Natural killer cell (primary cell): ENCODE measurements at regions not wholly inside any gene's neighbourhood (a gene's known extent, or its start where the extent isn't known, plus 50 kb on each side); places are given as distances from the start of the nearest gene placed in this dataset.
"Not testable (repeated sequence)": the region's sequence is repeated elsewhere in the genome, so short reads cannot be mapped to it uniquely, and the experiment has no call there.

Experiments used
- ATAC-seq, 3 donors: fragments of 150-1000 bp in 2 of 3; fragments of 200-7000 bp in 1 of 3; cut with Tn5 transposase; 1 replicate in 1 of 3; 2 replicates in 2 of 3; pipeline ENCODE4 v1.10.0; 2021; ENCODE audit warnings: mild to moderate bottlenecking in 2 of 3, moderate library complexity in 2 of 3
- DNase-seq, 2 donors: peaks; one replicate each; pipeline versions ENCODE4 v3.0.0 to v3.0.0-alpha.2; 2013 to 2021; ENCODE audit warnings: mixed read lengths in 1 of 2
- H3K27ac ChIP-seq: one replicate; pipeline ENCODE4 v1.5.1; 2013; ENCODE audit warnings: mild to moderate bottlenecking, low read length
- H3K27me3 ChIP-seq: one replicate; pipeline ENCODE4 v1.6.1; 2013; ENCODE audit warnings: low read length; ENCODE audit not compliant: control insufficient read depth, insufficient read depth
- H3K36me3 ChIP-seq: one replicate; pipeline ENCODE4 v1.6.1; 2013; ENCODE audit warnings: low read length; ENCODE audit not compliant: control insufficient read depth, insufficient read depth
- H3K4me1 ChIP-seq: one replicate; pipeline ENCODE4 v1.6.1; 2013; ENCODE audit warnings: low read length; ENCODE audit not compliant: control insufficient read depth, insufficient read depth
- H3K4me3 ChIP-seq: one replicate; pipeline ENCODE4 v1.5.1; 2013; ENCODE audit warnings: low read length
- H3K9me3 ChIP-seq: one replicate; pipeline ENCODE4 v1.6.1; 2013; ENCODE audit warnings: low read length; ENCODE audit not compliant: control insufficient read depth, insufficient read depth
- H3K27ac Mint-ChIP-seq, 2 donors: one replicate each; pipeline ENCODE4 v1.8.0; 2022; ENCODE audit warnings: mild to moderate bottlenecking in 2 of 2, mixed read lengths in 2 of 2, moderate library complexity in 1 of 2
- H3K27me3 Mint-ChIP-seq, 2 donors: one replicate each; pipeline ENCODE4 v1.8.0; 2022; ENCODE audit warnings: low read depth in 2 of 2, mixed read lengths in 2 of 2
- H3K36me3 Mint-ChIP-seq: one replicate; pipeline ENCODE4 v1.8.0; 2022; ENCODE audit warnings: mixed read lengths
- H3K4me1 Mint-ChIP-seq, 2 donors: one replicate each; pipeline ENCODE4 v1.8.0; 2022; ENCODE audit warnings: mixed read lengths in 2 of 2
- H3K4me3 Mint-ChIP-seq: one replicate; pipeline ENCODE4 v1.8.0; 2022; ENCODE audit warnings: mild to moderate bottlenecking, moderate library complexity, mixed read lengths
- H3K9me3 Mint-ChIP-seq, 2 donors: one replicate each; pipeline ENCODE4 v1.8.0; 2022; ENCODE audit warnings: mixed read lengths in 2 of 2
- CTCF ChIP-seq: fragments of 200-600 bp; IDR thresholded peaks from one replicate; pipeline ENCODE4 v1.8.0; 2022; ENCODE audit warnings: antibody characterized with exemption
- WGBS: methylation state at CpG from one replicate; pipeline ENCODE4 v1.1.7; 2013; ENCODE audit warnings: missing lambda C conversion rate; ENCODE audit not compliant: insufficient coverage; 5-methylcytosine and 5-hydroxymethylcytosine counted together
- intact Hi-C: fragments of 100-400 bp; cut with micrococcal nuclease; formaldehyde crosslinking; loops from one replicate; pipeline ENCODE4 v1.14.2; 2022

GRCh38 chr6:23537828-23538227, 588.2 kb upstream of the NRSN1 start:
- no peaks in the 10 kb centered on the region for H3K9me3 ChIP-seq
- H3K36me3 ChIP-seq, result no peaks in the 10 kb centered on the region
- no peaks in the 10 kb centered on the region for H3K4me1 Mint-ChIP-seq
- no peak for DNase-seq
- H3K27ac Mint-ChIP-seq, result no peak overlapping the region
- no peaks in the 10 kb centered on the region for H3K27me3 ChIP-seq
- H3K27ac ChIP-seq, result no peak overlapping the region
- H3K36me3 Mint-ChIP-seq, result no peaks in the 10 kb centered on the region
- no peaks in the 10 kb centered on the region for H3K4me1 ChIP-seq
- H3K4me3 ChIP-seq, result no peak overlapping the region
- no peak overlapping the region for H3K4me3 Mint-ChIP-seq
- peaks cover 6 to 11% of the 10 kb centered on the region in 2 donors for H3K9me3 Mint-ChIP-seq
- no peak for ATAC-seq
- no peak for TF ChIP-seq CTCF
- H3K27me3 Mint-ChIP-seq, result no peaks in the 10 kb centered on the region
- intact Hi-C loops, result no loop called here

GRCh38 chr6:23547851-23548250, 578.2 kb upstream of the NRSN1 start:
- Mint-ChIP-seq H3K36me3 (no peaks in the 10 kb centered on the region), H3K4me3 (no peak overlapping the region), H3K27me3 (no peaks in the 10 kb centered on the region), H3K4me1 (no peaks in the 10 kb centered on the region), H3K9me3 (peaks cover 7 to 21% of the 10 kb centered on the region in 2 donors), H3K27ac (no peak overlapping the region)
- ATAC-seq (no peak), DNase-seq (no peak)
- TF ChIP-seq CTCF, result no peak
- no peaks in the 10 kb centered on the region for H3K27me3 ChIP-seq
- WGBS, result no CpG with 5 or more reads among the region's 1 CpG
- H3K4me1 ChIP-seq, result no peaks in the 10 kb centered on the region
- intact Hi-C loops, result no loop called here
- no peaks in the 10 kb centered on the region for H3K9me3 ChIP-seq
- no peak overlapping the region for H3K27ac ChIP-seq
- no peak overlapping the region for H3K4me3 ChIP-seq
- H3K36me3 ChIP-seq, result no peaks in the 10 kb centered on the region

GRCh38 chr6:23554953-23555352, 571.1 kb upstream of the NRSN1 start:
- H3K27me3 Mint-ChIP-seq, H3K27ac Mint-ChIP-seq, DNase-seq, H3K4me3 Mint-ChIP-seq, H3K36me3 ChIP-seq, H3K4me1 ChIP-seq, H3K4me1 Mint-ChIP-seq, H3K36me3 Mint-ChIP-seq, H3K9me3 ChIP-seq, H3K4me3 ChIP-seq, H3K27me3 ChIP-seq, intact Hi-C loops, H3K27ac ChIP-seq, ATAC-seq: not testable (repeated sequence)
- WGBS, result 86% methylated on average over 1 of the region's 1 CpG
- H3K9me3 Mint-ChIP-seq, result peaks cover 8 to 18% of the 10 kb centered on the region in 2 donors

GRCh38 chr6:23559587-23560343, 566.2 kb upstream of the NRSN1 start:
- H3K36me3 ChIP-seq, result no peaks in the 10 kb centered on the region

More at GRCh38 chr6:23559587-23560343, 566.2 kb upstream of the NRSN1 start:
- no peak for DNase-seq
- H3K27me3 ChIP-seq, result no peaks in the 10 kb centered on the region
- H3K9me3 Mint-ChIP-seq, result peaks cover 11 to 16% of the 10 kb centered on the region in 2 donors
- H3K27ac ChIP-seq, result no peak overlapping the region
- peaks cover 4% of the 10 kb centered on the region for H3K9me3 ChIP-seq
- no peaks in the 10 kb centered on the region for H3K4me1 ChIP-seq
- WGBS, result 93% methylated on average over 9 of the region's 9 CpGs
- no peaks in the 10 kb centered on the region for H3K27me3 Mint-ChIP-seq
- H3K4me3 ChIP-seq, result no peak overlapping the region
- intact Hi-C loops, result no loop called here
- TF ChIP-seq CTCF, result no peak
- no peaks in the 10 kb centered on the region for H3K4me1 Mint-ChIP-seq
- H3K4me3 Mint-ChIP-seq, result no peak overlapping the region
- H3K36me3 Mint-ChIP-seq, result no peaks in the 10 kb centered on the region
- H3K27ac Mint-ChIP-seq, result no peak overlapping the region
- no peak for ATAC-seq
